ENCODE measurements at regions not wholly inside any gene's neighbourhood (a gene's known extent, or its start where the extent isn't known, plus 50 kb on each side); places are given as distances from the start of the nearest gene placed in this dataset.

DNA sequence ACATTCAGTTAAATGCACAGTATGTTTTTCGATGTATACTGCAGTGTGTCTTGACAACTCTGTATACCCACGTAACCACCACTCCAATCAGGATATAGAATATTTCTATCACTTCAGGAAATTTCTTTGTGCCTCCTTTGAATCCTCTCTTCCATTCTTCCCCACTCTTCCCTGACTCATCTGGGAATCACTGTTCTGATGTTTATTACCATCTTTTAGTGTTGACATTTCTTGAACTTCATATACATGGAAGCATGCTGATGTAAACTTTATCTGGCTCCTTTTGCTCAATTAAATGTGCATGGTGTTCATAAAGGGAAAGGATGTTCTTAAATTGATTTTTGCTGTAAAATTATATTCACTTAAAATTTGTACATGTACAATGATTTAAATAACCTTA lies 319.9 kb downstream of the PCDH7 start:
- Mint-ChIP-seq H3K4me3 (no peak overlapping the region), H3K36me3 (ENCODE audit: low read depth) (no peaks in the 10 kb centered on the region), H3K27me3 (no peaks in the 10 kb centered on the region), H3K27ac (no peak overlapping the region), H3K9me3 (peaks cover 4% of the 10 kb centered on the region), H3K4me1 (no peaks in the 10 kb centered on the region)
- intact Hi-C loops (cut with micrococcal nuclease), result no loop called here
- no peak for DNase-seq

DNA sequence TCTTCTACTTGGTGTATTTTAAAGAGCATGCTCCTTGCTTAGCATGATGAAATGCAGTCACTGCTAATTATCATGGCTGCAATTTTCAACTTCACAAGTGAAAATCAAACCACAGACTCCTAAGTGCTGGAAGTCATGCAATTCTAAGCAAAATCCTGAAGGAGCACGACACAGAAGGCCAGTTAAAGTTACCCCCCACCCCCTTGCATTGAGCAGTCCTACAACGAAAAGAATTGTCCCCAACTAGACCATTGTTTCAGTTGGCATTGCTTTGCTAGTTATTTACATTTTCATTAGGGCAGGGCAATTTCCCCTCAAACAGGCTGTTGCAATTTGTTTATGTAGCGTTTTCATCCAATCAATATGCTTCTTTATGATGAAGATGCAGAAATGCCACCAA lies 321.2 kb downstream of the PCDH7 start:
- H3K4me1 Mint-ChIP-seq, result no peaks in the 10 kb centered on the region
- no peak overlapping the region for H3K27ac Mint-ChIP-seq
- peaks cover 4% of the 10 kb centered on the region for H3K9me3 Mint-ChIP-seq
- no peaks in the 10 kb centered on the region for H3K27me3 Mint-ChIP-seq
- no peak for DNase-seq
- intact Hi-C loops (cut with micrococcal nuclease), result no loop called here
- no peak overlapping the region for H3K4me3 Mint-ChIP-seq
- no peaks in the 10 kb centered on the region for H3K36me3 Mint-ChIP-seq (ENCODE audit: low read depth)

DNA sequence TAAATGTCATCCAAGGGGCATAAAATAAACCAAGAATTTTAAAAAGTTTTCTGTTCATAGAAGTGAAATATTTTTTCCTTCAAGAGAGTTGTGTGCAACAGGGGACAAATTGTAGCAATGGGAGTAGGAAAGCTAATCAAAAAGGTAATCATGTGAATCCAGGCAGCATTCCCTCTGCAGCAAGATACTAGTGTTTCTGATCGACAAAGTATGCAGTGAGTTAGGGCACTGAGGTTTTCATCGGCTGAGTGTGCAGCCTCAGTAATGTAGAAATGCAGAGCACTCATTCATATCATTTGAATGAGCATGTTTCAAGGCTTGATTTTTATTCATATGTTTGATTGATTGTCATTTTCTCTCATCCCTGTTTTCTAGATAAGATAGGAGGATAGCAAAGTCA lies 321.7 kb downstream of the PCDH7 start:
- no peak overlapping the region for H3K27ac Mint-ChIP-seq
- H3K36me3 Mint-ChIP-seq (ENCODE audit: low read depth), result no peaks in the 10 kb centered on the region
- H3K9me3 Mint-ChIP-seq, result peaks cover under 1% of the 10 kb centered on the region
- intact Hi-C loops (cut with micrococcal nuclease), result no loop called here
- no peaks in the 10 kb centered on the region for H3K4me1 Mint-ChIP-seq
- H3K4me3 Mint-ChIP-seq, result no peak overlapping the region
- no peaks in the 10 kb centered on the region for H3K27me3 Mint-ChIP-seq
- no peak for DNase-seq

DNA sequence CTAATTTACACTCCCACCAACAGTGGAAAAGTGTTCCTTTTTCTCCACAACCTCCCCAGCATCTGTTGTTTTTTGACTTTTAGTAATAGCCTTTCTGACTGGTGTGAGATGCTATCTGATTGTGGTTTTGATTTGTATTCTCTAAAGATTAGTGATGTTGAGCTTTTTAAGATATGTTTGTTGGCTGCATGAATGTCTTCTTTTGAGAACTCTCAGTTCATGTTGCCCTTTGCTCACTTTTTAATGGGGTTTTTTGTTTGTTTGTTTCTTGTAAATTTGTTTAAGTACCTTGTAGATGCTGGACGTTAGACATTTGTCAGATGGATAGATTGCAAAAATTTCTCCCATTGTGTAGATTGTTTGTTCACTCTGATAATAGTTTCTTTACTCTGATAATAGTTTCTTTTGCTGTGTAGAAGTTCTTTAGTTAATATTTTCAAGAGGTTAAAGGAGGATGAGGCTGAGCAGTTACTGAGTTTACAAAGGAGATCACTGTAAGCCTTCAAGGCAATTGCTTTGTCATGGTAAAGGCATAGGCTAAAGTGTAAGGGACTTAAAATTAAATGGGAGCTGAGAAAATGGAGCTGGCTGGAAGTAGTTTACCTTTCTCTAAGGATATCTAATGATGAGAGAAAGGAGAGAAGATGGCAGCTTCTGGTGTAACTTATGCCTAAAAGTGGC lies 323.4 kb downstream of the PCDH7 start:
- Mint-ChIP-seq H3K27me3 (no peaks in the 10 kb centered on the region), H3K4me1 (no peaks in the 10 kb centered on the region), H3K9me3 (no peaks in the 10 kb centered on the region), H3K36me3 (ENCODE audit: low read depth) (no peaks in the 10 kb centered on the region), H3K4me3 (no peak overlapping the region), H3K27ac (no peak overlapping the region)
- intact Hi-C loops (cut with micrococcal nuclease), result no loop called here
- DNase-seq, result no peak

DNA sequence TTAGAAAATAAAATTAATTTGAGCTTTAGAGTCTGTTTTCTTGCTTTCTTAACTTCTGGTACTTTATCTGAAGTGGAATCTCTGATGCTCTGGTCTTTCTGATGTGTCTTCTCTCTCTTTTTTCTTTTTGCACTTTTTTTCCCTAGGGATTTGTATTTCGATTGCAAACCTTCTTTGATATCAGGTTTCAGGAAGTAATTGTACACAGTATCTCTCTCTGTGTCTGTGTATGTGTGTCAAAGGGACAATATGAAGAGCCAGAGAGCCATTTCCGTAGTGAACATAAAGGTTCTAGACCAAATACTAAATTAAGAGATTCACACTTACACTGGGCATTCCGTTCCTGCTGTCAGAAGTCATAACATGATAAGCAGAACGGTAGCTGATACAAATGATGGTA lies 325.0 kb downstream of the PCDH7 start:
- Mint-ChIP-seq H3K27me3 (no peaks in the 10 kb centered on the region), H3K36me3 (ENCODE audit: low read depth) (no peaks in the 10 kb centered on the region), H3K27ac (no peak overlapping the region), H3K9me3 (no peaks in the 10 kb centered on the region), H3K4me1 (no peaks in the 10 kb centered on the region), H3K4me3 (no peak overlapping the region)
- intact Hi-C loops (cut with micrococcal nuclease), result no loop called here
- no peak for DNase-seq

DNA sequence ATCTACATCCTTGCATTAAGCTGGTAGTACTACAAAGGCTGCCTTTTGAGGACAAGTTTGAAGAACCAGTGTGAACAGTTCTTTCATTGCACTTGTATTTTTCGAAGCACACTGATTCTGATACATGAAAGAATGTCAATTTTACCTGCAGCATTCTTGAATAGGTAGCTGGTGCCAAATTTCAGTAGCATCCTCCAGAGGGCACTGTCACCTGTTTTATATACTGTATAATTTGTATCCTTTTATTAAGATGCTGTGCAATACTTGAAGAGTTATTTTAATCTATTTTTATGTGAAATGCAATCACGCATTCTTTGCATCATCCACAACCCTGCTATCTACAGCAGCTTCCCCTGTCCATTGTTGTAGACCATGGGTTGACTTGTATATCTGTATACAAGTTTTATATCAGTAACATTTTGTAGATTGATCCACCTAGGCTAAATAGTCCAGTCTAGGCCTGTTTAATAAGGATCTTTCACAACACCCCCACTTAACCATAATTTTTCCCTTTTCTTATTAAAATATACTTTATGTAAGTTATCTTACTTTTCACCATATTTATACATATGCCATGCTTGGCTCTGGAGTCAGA lies 325.7 kb downstream of the PCDH7 start:
- no peaks in the 10 kb centered on the region for H3K36me3 Mint-ChIP-seq (ENCODE audit: low read depth)
- no peaks in the 10 kb centered on the region for H3K9me3 Mint-ChIP-seq
- intact Hi-C loops (cut with micrococcal nuclease), result no loop called here
- H3K27me3 Mint-ChIP-seq, result no peaks in the 10 kb centered on the region
- no peak overlapping the region for H3K4me3 Mint-ChIP-seq
- H3K27ac Mint-ChIP-seq, result no peak overlapping the region
- H3K4me1 Mint-ChIP-seq, result no peaks in the 10 kb centered on the region
- DNase-seq, result no peak

DNA sequence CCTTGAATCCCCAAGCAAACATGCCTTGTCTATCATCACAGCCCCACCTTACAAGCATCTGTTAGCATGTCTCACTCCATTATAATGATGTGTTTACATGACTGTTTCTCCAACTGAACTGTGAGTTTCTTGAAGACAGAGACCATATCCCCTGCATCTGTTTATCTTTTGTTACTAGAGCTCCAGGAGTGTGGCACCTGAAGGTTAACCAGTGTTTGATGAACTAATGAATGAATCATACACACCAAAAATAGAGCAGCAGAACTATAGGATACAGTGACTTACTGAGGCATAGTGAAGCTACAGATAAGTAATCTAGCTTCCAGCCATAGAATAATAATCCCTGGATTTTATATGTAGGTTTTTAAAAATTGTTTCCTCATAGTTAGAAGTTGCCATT lies 331.0 kb downstream of the PCDH7 start:
- intact Hi-C loops (cut with micrococcal nuclease), result no loop called here
- Mint-ChIP-seq H3K27ac (no peak overlapping the region), H3K27me3 (no peaks in the 10 kb centered on the region), H3K4me1 (no peaks in the 10 kb centered on the region), H3K36me3 (ENCODE audit: low read depth) (no peaks in the 10 kb centered on the region), H3K4me3 (no peak overlapping the region), H3K9me3 (no peaks in the 10 kb centered on the region)
- no peak for DNase-seq

DNA sequence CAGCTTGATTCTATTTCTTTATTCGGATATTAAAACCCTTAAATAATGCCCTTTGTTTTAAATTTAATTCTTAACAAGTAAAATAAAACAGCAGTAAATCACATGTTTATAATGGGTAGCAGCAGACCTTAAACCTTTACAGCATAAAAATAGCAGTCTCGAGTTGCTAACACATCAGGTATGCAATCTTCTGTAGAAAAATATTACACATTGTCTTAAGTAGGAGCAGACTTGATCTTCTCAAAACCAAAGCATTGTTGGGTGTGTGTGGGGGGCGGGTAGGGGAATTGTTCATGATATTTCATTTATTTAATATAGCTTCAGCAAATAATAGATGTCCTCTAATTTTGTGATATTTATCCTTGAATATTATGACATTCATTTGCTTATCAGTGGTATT lies 331.4 kb downstream of the PCDH7 start:
- Mint-ChIP-seq H3K4me3 (no peak overlapping the region), H3K27ac (no peak overlapping the region), H3K36me3 (ENCODE audit: low read depth) (no peaks in the 10 kb centered on the region), H3K9me3 (no peaks in the 10 kb centered on the region), H3K27me3 (no peaks in the 10 kb centered on the region), H3K4me1 (no peaks in the 10 kb centered on the region)
- intact Hi-C loops (cut with micrococcal nuclease), result no loop called here
- no peak for DNase-seq

DNA sequence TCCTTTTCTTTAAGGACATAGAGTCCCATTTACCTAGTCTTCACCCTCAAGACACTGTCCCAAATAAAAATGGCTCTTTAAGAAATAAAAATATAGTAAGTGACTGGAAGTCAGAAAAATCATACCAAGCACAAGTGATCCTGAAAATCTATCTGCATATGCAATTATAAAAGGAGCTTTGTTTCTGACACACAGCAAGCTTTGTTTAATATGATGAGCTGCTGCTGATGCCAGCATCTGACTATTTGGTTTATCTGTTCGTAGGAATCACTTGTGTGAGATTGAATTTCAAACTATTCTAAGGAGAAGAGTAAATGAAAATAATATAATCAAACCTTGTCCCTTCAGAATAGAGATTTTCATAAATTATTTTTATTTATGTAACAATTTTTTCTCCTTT lies 332.4 kb downstream of the PCDH7 start:
- no peak for DNase-seq
- intact Hi-C loops (cut with micrococcal nuclease), result no loop called here
- no peak overlapping the region for H3K4me3 Mint-ChIP-seq
- no peaks in the 10 kb centered on the region for H3K9me3 Mint-ChIP-seq
- H3K27ac Mint-ChIP-seq, result no peak overlapping the region
- no peaks in the 10 kb centered on the region for H3K4me1 Mint-ChIP-seq
- no peaks in the 10 kb centered on the region for H3K36me3 Mint-ChIP-seq (ENCODE audit: low read depth)
- no peaks in the 10 kb centered on the region for H3K27me3 Mint-ChIP-seq

DNA sequence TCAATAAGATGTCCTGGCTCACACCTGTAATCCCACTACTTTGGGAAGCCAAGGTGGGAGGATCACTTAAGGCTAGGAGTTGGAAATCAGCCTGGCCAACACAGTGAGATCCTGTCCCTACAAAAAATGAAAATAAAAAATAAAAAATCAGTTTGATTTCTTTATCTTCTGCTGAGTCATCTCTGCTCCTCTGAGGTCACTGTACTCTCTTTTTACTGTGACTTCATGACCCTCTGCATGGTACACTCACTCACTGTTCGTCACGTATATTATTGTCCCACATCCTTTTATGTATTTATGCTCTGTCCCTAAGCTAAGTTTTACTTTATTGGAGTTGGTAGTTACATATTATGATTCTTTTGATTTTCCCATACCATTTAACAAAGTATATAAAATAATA lies 333.3 kb downstream of the PCDH7 start:
- H3K9me3 Mint-ChIP-seq, result no peaks in the 10 kb centered on the region
- no peaks in the 10 kb centered on the region for H3K27me3 Mint-ChIP-seq
- H3K27ac Mint-ChIP-seq, result no peak overlapping the region
- DNase-seq, result no peak
- intact Hi-C loops (cut with micrococcal nuclease), result no loop called here
- H3K4me3 Mint-ChIP-seq, result no peak overlapping the region
- H3K36me3 Mint-ChIP-seq (ENCODE audit: low read depth), result no peaks in the 10 kb centered on the region
- H3K4me1 Mint-ChIP-seq, result no peaks in the 10 kb centered on the region

DNA sequence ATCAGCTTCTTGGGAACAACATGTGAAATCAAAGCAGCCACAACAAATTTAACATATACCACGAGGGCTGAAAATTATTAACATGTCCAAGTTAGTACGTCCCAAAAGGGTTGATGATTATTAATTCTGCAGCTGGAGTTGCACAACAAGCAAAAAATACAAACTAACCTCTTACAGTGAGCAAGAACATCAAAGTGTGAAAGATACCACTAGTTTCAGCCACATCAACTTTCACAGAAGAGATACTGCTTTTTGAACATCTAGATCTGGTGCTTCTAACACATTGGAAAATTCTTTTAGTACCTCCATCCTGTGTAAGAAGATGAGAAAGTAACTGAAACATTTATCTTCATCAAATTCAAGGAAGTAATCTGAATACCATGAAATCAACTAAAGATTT lies 334.1 kb downstream of the PCDH7 start:
- no peak for DNase-seq
- Mint-ChIP-seq H3K9me3 (no peaks in the 10 kb centered on the region), H3K4me1 (no peaks in the 10 kb centered on the region), H3K36me3 (ENCODE audit: low read depth) (no peaks in the 10 kb centered on the region), H3K27me3 (no peaks in the 10 kb centered on the region), H3K27ac (no peak overlapping the region), H3K4me3 (no peak overlapping the region)
- intact Hi-C loops (cut with micrococcal nuclease), result no loop called here

DNA sequence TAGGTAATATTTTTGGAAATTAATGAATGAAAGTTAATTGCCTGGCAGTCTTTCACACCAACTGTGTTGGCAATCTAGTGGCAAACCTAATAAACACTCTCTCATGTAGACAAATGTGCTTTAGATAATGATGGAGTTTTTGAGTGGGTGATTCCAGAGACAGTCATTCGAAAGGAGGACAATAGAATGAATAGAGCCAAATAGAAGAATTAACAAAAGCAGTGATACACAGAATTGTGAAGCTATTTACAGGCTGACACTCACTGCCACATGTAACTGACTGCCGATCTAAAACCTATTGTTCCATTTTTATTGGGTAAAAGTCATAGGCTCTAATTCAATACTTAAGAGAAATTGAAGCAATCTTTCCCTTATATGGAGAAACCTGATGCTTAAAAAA lies 338.5 kb downstream of the PCDH7 start:
- Mint-ChIP-seq H3K36me3 (ENCODE audit: low read depth) (no peaks in the 10 kb centered on the region), H3K27ac (no peak overlapping the region), H3K27me3 (no peaks in the 10 kb centered on the region), H3K4me1 (no peaks in the 10 kb centered on the region), H3K9me3 (no peaks in the 10 kb centered on the region), H3K4me3 (no peak overlapping the region)
- no peak for DNase-seq
- intact Hi-C loops (cut with micrococcal nuclease), result no loop called here

DNA sequence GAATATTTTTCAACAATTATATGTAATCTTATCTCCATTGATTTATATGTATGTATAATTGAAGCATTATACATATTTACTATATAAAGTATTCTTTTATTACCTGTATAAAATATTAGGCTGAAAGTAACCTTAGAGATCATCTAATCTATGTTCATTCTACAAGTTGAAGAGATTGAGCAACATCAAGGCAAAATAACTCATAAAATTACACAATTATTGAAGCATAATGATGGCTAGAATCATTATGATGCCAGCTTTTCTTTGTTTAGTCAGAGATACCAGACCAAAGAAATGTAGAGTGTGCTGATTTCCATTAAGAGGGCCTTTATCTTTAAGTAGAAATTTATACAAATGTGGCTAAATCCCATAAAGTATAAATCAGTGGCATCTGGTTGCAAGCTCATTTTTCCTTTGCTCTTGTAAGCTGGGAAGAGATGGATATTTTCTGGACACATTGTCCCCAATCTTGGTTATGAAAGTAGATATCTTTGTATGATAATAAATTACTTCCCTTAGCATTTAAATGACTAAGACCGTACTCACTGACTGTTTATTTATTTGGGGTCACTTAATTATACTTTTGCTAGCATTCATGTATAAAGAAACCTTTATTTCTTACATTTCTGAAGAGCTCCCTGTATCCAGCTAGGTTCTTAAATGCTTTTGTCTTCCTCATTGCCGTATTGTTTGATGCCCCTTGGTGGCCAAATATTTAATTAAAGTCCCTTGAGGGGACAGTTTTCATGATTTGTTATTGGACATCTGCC lies 339.8 kb downstream of the PCDH7 start:
- Mint-ChIP-seq H3K27ac (no peak overlapping the region), H3K4me3 (no peak overlapping the region), H3K27me3 (no peaks in the 10 kb centered on the region), H3K36me3 (ENCODE audit: low read depth) (no peaks in the 10 kb centered on the region), H3K9me3 (no peaks in the 10 kb centered on the region), H3K4me1 (no peaks in the 10 kb centered on the region)
- intact Hi-C loops (cut with micrococcal nuclease), result no loop called here
- DNase-seq, result no peak

DNA sequence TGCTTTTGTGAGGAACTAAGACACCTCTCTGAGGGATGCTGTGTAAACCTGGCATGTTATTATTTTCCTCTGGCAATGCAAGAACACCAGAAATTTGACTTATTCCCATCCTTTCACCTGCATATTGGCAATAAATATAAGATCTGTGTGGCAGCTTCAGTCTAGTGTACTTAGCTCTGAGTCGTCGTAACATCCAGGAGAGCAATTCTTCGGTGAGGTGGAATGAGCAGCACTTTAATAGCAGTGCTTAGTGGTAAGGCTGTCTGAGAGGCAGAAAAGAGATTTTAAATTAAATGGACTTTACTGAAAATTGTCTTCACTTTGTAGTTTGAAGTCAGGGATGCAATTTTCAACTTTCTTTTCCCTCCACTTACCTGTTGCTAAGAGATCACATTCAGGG lies 344.9 kb downstream of the PCDH7 start:
- no peak for DNase-seq
- H3K27ac Mint-ChIP-seq, result no peak overlapping the region
- no peaks in the 10 kb centered on the region for H3K27me3 Mint-ChIP-seq
- no peaks in the 10 kb centered on the region for H3K9me3 Mint-ChIP-seq
- no peaks in the 10 kb centered on the region for H3K4me1 Mint-ChIP-seq
- H3K36me3 Mint-ChIP-seq (ENCODE audit: low read depth), result no peaks in the 10 kb centered on the region
- H3K4me3 Mint-ChIP-seq, result no peak overlapping the region
- intact Hi-C loops (cut with micrococcal nuclease), result no loop called here
